ENCODE measurements at regions not wholly inside any gene's neighbourhood (a gene's known extent, or its start where the extent isn't known, plus 50 kb on each side); places are given as distances from the start of the nearest gene placed in this dataset.

GRCh38 chr13:39892721-39893685, 237.5 kb downstream of the COG6 start:
- no peak for TF ChIP-seq ZFX (IDR thresholded peaks at IDR 0.05)
- no peak for TF ChIP-seq CTCF (conservative IDR thresholded peaks at IDR 0.05)
- no peak overlapping the region for H3K27ac ChIP-seq

- no peak for TF ChIP-seq CTCF (conservative IDR thresholded peaks at IDR 0.05)
- no peak for TF ChIP-seq ZFX (IDR thresholded peaks at IDR 0.05)
- H3K27ac ChIP-seq = no peak overlapping the region
Measured at GRCh38 chr13:39893808-39894207, 238.3 kb downstream of the COG6 start.

- H3K27ac ChIP-seq = no peak overlapping the region
- TF ChIP-seq ZFX (IDR thresholded peaks at IDR 0.05) (no peak), CTCF (conservative IDR thresholded peaks at IDR 0.05) (no peak)
Measured at GRCh38 chr13:39894586-39894985, 239.1 kb downstream of the COG6 start.

- no peak overlapping the region for H3K27ac ChIP-seq
- TF ChIP-seq CTCF (conservative IDR thresholded peaks at IDR 0.05) (no peak), ZFX (IDR thresholded peaks at IDR 0.05) (no peak)
Measured at GRCh38 chr13:39895254-39895653, 239.8 kb downstream of the COG6 start.

GRCh38 chr13:39897636-39898035, 242.2 kb downstream of the COG6 start:
- H3K27ac ChIP-seq = peak overlapping the region; percentile 26; the same call in 1 of the 2 replicates
- no peak for TF ChIP-seq CTCF (conservative IDR thresholded peaks at IDR 0.05)

GRCh38 chr13:39900106-39900750, 244.8 kb downstream of the COG6 start:
- TF ChIP-seq CTCF (conservative IDR thresholded peaks at IDR 0.05) (no peak), ZFX (IDR thresholded peaks at IDR 0.05) (no peak)
- H3K27ac ChIP-seq = peak overlapping the region; percentile 93

- TF ChIP-seq ZFX (IDR thresholded peaks at IDR 0.05) (no peak), CTCF (conservative IDR thresholded peaks at IDR 0.05) (no peak)
- no peak overlapping the region for H3K27ac ChIP-seq
Measured at GRCh38 chr13:39904959-39905358, 249.5 kb downstream of the COG6 start.

All from C4-2B (cell line).